Amniotic stem cell (primary cell): ENCODE measurements at regions not wholly inside any gene's neighbourhood (a gene's known extent, or its start where the extent isn't known, plus 50 kb on each side); places are given as distances from the start of the nearest gene placed in this dataset.
"Not testable (repeated sequence)": the region's sequence is repeated elsewhere in the genome, so short reads cannot be mapped to it uniquely, and the experiment has no call there.

Experiments used
- DNase-seq: peaks from one replicate; lab custom pipeline; 2025; lab: John Stamatoyannopoulos, UW

- DNase-seq, result not testable (repeated sequence)
Observed at GRCh38 chr2:111448796-111449195, 328.1 kb downstream of the BCL2L11 start.

DNA sequence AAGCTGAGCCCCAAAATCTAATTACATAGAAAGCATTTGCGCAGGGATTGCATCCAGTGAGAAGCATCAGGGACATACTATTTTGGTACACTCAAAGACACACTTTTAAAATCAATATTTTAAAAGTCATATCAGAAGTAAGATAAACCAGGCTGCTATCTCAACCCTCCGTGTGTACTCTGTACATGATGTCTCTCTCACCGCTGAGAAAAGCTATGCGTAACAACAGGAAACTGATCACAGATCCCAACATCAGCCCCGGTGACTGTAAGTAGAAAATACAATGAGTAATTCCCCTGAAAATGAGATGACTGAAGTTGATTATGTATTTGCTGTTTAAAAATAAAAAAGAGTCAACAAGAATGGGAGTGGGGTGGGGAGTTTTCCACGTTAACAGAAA is 329.8 kb downstream of the BCL2L11 start:
- not testable (repeated sequence) for DNase-seq

- DNase-seq, result not testable (repeated sequence)
Observed at GRCh38 chr2:111451692-111452199, 331.0 kb downstream of the BCL2L11 start.

DNA sequence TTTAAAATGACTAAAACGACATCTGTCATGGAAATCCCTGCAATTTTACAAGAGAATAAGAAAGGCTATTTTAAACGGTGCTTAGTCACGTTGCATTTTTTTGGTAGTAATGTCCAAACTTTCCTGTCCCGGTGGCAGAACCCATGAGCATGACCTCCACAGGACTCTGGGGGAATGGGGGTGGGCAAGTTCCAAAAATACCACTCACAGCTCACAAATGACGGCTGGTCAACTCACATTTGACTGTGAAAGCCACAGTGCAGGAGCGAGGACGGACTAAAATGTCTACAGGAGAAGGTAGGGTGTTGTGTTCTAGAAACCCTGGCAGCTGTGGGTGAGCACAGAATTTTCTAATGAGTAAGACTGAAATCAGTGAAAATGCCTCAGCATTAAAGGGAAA is 331.5 kb downstream of the BCL2L11 start:
- not testable (repeated sequence) for DNase-seq

DNA sequence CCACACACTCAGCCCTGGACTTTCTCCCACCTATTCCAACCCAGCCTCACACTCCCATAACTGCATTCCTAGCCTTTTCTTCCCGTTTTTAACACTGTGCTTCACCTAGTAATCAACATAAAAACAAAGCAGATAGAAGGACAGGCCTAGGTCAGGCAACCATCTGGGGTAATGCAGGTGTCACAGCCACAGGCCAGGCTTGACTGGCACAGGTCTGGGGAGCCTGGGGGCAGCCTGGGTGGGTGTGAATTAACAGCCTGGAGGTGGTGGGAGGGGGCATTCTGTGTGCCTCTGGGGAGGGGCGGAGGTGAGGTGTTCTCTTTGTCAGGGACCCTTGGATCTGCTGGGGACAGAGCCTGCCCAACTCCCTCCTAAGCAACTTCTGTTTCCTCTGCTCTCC is 332.6 kb downstream of the BCL2L11 start:
- DNase-seq, result not testable (repeated sequence)

GRCh38 chr2:111453816-111454215 is 333.1 kb downstream of the BCL2L11 start:
- not testable (repeated sequence) for DNase-seq

- DNase-seq, result not testable (repeated sequence)
Observed at GRCh38 chr2:111454404-111454803, 333.7 kb downstream of the BCL2L11 start.

DNA sequence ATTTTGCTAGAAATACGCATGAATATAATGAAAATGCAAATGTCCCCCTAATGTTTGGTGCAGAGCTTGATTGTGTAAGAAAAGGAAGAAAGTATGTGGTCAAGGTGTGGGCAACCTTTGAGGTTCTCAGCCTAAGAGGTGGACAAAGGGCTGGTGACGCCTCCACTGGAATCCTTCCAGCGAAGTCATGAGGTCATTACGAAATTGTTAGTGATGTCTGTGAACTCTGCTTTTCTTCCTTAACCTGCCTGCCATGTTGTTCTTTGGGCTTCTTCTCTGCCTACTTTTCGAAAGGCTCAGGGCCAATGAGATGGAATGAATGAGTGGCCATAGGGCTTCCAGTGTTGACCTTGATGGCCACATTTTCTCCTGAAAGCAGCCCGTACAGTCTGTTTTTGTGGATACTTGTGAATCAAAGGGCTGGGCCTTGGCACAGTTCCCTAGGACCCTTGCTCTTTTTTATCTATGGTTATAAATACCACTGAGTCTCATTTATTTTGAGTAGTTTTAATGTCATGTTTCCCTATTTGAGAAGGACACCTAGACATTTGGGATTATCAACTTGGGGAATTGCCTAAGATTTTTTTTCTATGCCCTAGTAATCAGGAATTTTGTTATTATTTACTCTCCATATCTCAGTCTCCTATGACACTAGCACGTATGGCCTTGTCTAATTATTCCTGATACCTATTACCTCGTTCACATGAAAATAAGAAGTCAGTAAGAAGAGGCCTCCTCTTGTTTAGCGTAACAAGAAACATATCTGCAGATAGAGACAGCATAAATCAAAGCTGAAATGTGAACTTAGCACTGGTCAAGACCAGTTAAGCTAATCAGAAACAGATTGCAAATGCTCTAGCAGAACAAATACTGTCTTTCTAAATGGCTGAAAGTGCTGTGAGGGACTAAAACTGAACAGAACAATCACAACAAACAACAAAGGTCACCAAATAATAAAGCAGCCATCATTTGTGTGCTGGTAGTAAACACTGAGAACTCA is 334.6 kb downstream of the BCL2L11 start:
- DNase-seq, result not testable (repeated sequence)

GRCh38 chr2:111457191-111457590 is 336.5 kb downstream of the BCL2L11 start:
- not testable (repeated sequence) for DNase-seq

GRCh38 chr2:111460901-111461300 is 340.2 kb downstream of the BCL2L11 start:
- not testable (repeated sequence) for DNase-seq

DNA sequence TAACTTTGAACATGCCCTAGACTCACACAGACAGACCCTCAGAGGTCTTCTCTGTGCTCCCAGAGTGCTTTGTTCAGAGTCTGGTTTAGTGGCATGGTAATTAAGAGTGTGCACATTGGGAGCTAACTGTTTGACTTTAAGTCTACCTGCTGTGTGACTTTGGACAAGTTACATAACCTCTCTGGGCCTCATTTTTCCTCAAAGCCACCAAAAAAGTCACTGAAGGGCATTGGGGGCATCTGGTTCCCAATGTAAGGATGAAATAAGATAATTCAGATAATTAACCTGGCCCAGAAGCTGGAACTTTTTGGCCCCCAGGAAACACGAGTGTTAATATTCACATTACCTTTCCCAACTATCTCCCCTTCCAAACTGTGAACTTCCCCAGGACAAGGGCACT is 341.1 kb downstream of the BCL2L11 start:
- not testable (repeated sequence) for DNase-seq

- DNase-seq, result not testable (repeated sequence)
Observed at GRCh38 chr2:111462572-111462971, 341.9 kb downstream of the BCL2L11 start.

GRCh38 chr2:111463238-111463848 is 342.6 kb downstream of the BCL2L11 start:
- not testable (repeated sequence) for DNase-seq

- DNase-seq, result not testable (repeated sequence)
Observed at GRCh38 chr2:111463956-111464355, 343.2 kb downstream of the BCL2L11 start.

GRCh38 chr2:111464367-111464766 is 343.7 kb downstream of the BCL2L11 start:
- DNase-seq, result not testable (repeated sequence)

DNA sequence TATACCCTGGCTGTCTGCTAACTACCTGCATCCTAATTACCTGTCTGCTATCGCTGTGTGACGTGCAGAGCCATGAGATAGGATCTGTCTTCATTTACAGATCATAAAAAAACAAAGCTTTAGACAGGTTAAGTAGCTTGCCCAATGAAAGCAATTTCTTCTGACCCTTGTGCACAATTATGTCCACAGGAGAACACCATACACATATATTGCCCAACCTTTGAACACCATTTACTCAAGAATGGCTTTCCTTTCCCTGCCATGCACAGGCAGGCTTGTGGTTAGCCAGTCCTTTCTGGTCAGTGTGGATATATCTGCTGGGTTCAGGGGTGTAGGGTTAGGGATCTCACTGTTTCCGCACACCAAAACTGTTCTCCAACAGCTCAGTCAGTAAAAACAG is 344.8 kb downstream of the BCL2L11 start:
- not testable (repeated sequence) for DNase-seq

GRCh38 chr2:111466744-111467143 is 346.0 kb downstream of the BCL2L11 start:
- not testable (repeated sequence) for DNase-seq

DNA sequence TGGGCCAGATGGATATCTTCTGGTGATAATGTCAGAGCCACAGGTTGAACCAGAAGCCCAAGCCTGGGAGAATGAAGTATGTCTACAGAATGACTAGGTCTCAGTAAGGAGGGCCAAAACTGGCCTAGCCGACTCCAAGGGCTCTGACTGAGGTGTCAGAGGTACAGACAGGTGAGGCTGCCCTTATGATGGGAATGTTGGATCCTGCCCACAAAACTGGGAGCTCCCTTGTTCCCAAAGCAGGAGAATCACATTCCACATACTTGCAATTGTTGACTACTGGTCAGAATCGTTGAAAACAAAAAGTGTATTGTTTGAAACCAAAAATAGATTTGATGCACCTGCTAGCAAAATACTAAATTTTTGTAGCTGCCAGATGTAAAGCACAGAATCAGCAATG is 350.2 kb downstream of the BCL2L11 start:
- not testable (repeated sequence) for DNase-seq

- not testable (repeated sequence) for DNase-seq
Observed at GRCh38 chr2:111471791-111472530, 351.2 kb downstream of the BCL2L11 start.

- not testable (repeated sequence) for DNase-seq
Observed at GRCh38 chr2:111472844-111473403, 352.2 kb downstream of the BCL2L11 start.

DNA sequence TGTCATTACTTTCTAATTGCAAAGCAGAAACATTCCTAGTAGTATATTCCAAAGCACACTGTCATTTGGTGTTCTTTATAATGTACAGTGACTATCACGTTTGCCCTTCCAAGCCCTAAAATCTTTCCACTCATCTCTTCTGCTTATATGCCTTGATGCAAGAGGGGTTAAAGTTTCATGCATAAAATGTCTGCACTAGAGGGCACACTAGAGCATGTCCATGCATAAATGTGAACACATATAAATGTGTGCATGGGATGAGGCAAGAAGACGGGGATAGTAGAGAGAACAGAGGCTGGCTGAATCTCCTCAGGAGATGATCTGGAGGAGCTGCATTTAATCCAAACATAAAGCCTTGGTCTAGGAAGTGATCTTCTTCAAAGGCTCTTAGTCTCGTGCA is 352.8 kb downstream of the BCL2L11 start:
- not testable (repeated sequence) for DNase-seq
